IMR-90 (cell line): ENCODE measurements at regions not wholly inside any gene's neighbourhood (a gene's known extent, or its start where the extent isn't known, plus 50 kb on each side); places are given as distances from the start of the nearest gene placed in this dataset.

Experiments
- ATAC-seq: fragments of 200-7000 bp; cut with Tn5 transposase; 2 replicates; pipeline ENCODE4 v1.9.1; 2020; ENCODE audit warnings: low read depth, mild to moderate bottlenecking, moderate library complexity
- BruUV-seq: library from RNA; stranded (reverse); fragments of 400-500 nt; replicated peaks from 2 replicates; lab custom pipeline; 2021; lab: Mats Ljungman, UMichigan
- CTCF ChIA-PET: fragments of 300-600 bp; formaldehyde crosslinking; extraction: SDS; loops from one replicate; lab custom pipeline; 2021; ENCODE audit warnings: antibody characterized with exemption; lab: Yijun Ruan, JAX
- POLR2A ChIA-PET: fragments of 300-600 bp; sonication (Branson Sonifier 250); formaldehyde crosslinking; loops from one replicate; lab custom pipeline; 2022; ENCODE audit warnings: antibody characterized with exemption; ENCODE audit not compliant: unreplicated experiment; lab: Charles Lee
- DNase-seq: peaks from one replicate; pipeline ENCODE4 v3.0.0; 2013
- H2AFZ ChIP-seq: replicated peaks from 2 replicates; pipeline ENCODE3; 2013; ENCODE audit warnings: low read length, mild to moderate bottlenecking; ENCODE audit not compliant: poor library complexity
- H2AK5ac ChIP-seq: 2 replicates; pipeline ENCODE4 v1.6.1; 2013; ENCODE audit warnings: low read depth, low read length, inconsistent platforms
- H2AK9ac ChIP-seq: replicated peaks from 2 replicates; pipeline ENCODE3; 2013; ENCODE audit warnings: mild to moderate bottlenecking, low read depth, low read length, moderate library complexity; ENCODE audit not compliant: poor library complexity
- H2BK120ac ChIP-seq: 2 replicates; pipeline ENCODE4 v1.6.1; 2013; ENCODE audit warnings: low read depth, low read length, inconsistent platforms
- H2BK15ac ChIP-seq: 3 replicates; pipeline ENCODE4 v1.6.1; 2013; ENCODE audit warnings: low read depth, low read length, inconsistent platforms
- H2BK20ac ChIP-seq: 2 replicates; pipeline ENCODE4 v1.6.1; 2013; ENCODE audit warnings: low read depth, mild to moderate bottlenecking, inconsistent platforms, low read length, moderate library complexity
- H2BK5ac ChIP-seq: 2 replicates; pipeline ENCODE4 v1.6.1; 2013; ENCODE audit warnings: mild to moderate bottlenecking, low read depth, low read length, inconsistent platforms; ENCODE audit not compliant: poor library complexity, severe bottlenecking
- H3K14ac ChIP-seq: replicated peaks from 2 replicates; pipeline ENCODE4 v1.6.1; 2013; ENCODE audit warnings: low read depth, low read length, inconsistent platforms
- H3K18ac ChIP-seq: 2 replicates; pipeline ENCODE4 v1.6.1; 2013; ENCODE audit warnings: low read depth, low read length, control low read depth
- H3K23ac ChIP-seq: 2 replicates; pipeline ENCODE4 v1.6.1; 2013; ENCODE audit warnings: low read depth, low read length, inconsistent platforms
- H3K27ac ChIP-seq: 2 replicates; pipeline ENCODE4 v1.5.1; 2013; ENCODE audit warnings: mild to moderate bottlenecking, control low read depth, low read length; ENCODE audit not compliant: insufficient read depth
- H3K27me3 ChIP-seq: 2 replicates; pipeline ENCODE4 v1.6.1; 2013; ENCODE audit warnings: low read length; ENCODE audit not compliant: control insufficient read depth, insufficient read depth
- H3K36me3 ChIP-seq: 2 replicates; pipeline ENCODE4 v1.6.1; 2013; ENCODE audit warnings: low read length, mixed read lengths; ENCODE audit not compliant: control insufficient read depth, insufficient read depth
- H3K4ac ChIP-seq: 2 replicates; pipeline ENCODE4 v1.6.1; 2013; ENCODE audit warnings: low read depth, low read length, inconsistent platforms
- H3K4me1 ChIP-seq: 2 replicates; pipeline ENCODE4 v1.6.1; 2013; ENCODE audit warnings: low read length, mixed read lengths; ENCODE audit not compliant: control insufficient read depth, insufficient read depth
- H3K4me2 ChIP-seq: 2 replicates; pipeline ENCODE4 v1.6.1; 2013; ENCODE audit warnings: low read depth, mild to moderate bottlenecking, control low read depth, low read length, moderate library complexity
- H3K4me3 ChIP-seq: 2 replicates; pipeline ENCODE4 v1.5.1; 2013; ENCODE audit warnings: low read depth, mild to moderate bottlenecking, control low read depth, low read length, moderate library complexity; ENCODE audit not compliant: insufficient read depth
- H3K56ac ChIP-seq: 2 replicates; pipeline ENCODE4 v1.6.1; 2013; ENCODE audit warnings: low read length, inconsistent platforms; ENCODE audit not compliant: insufficient read depth; ENCODE audit errors: extremely low read depth
- H3K79me1 ChIP-seq, 2 experiments: 2 replicates each; pipeline ENCODE4 v1.6.1; 2013; ENCODE audit warnings: low read length in 2 of 2, inconsistent platforms in 1 of 2, low read depth in 1 of 2
- H3K9ac ChIP-seq: 2 replicates; pipeline ENCODE4 v1.6.1; 2013; ENCODE audit warnings: low read depth, low read length, control low read depth
- H3K9me1 ChIP-seq: 2 replicates; pipeline ENCODE4 v1.6.1; 2013; ENCODE audit warnings: low read length, inconsistent platforms; ENCODE audit not compliant: insufficient read depth
- H3K9me3 ChIP-seq: 2 replicates; pipeline ENCODE4 v1.6.1; 2013; ENCODE audit warnings: low read length; ENCODE audit not compliant: control insufficient read depth, insufficient read depth
- H4K20me1 ChIP-seq: 2 replicates; pipeline ENCODE4 v1.6.1; 2013; ENCODE audit warnings: low read length, inconsistent platforms; ENCODE audit not compliant: insufficient read depth
- H4K5ac ChIP-seq: 2 replicates; pipeline ENCODE4 v1.6.1; 2013; ENCODE audit warnings: mild to moderate bottlenecking, low read depth, low read length, control low read depth
- H4K8ac ChIP-seq, 2 experiments: 2 replicates each; pipeline ENCODE4 v1.6.1; 2013; ENCODE audit warnings: low read depth in 2 of 2, low read length in 2 of 2, control low read depth in 1 of 2, inconsistent platforms in 1 of 2
- H4K91ac ChIP-seq: 2 replicates; pipeline ENCODE4 v1.6.1; 2013; ENCODE audit warnings: low read depth, low read length, inconsistent platforms; ENCODE audit not compliant: insufficient read depth
- BHLHE40 ChIP-seq: fragments of 150-350 bp; IDR thresholded peaks from 2 replicates; pipeline ENCODE4 v1.6.1; 2016; ENCODE audit warnings: mild to moderate bottlenecking, low read depth, low read length
- CEBPB ChIP-seq: IDR thresholded peaks from 2 replicates; pipeline ENCODE4 v1.6.1; 2012; ENCODE audit warnings: low read depth, low read length, improper control_type of control experiment
- CHD1 ChIP-seq: IDR thresholded peaks from 2 replicates; pipeline ENCODE4 v1.6.1; 2012; ENCODE audit warnings: low read depth, low read length, improper control_type of control experiment
- MAFK ChIP-seq: IDR thresholded peaks from 2 replicates; pipeline ENCODE4 v1.6.1; 2012; ENCODE audit warnings: low read depth, low read length, improper control_type of control experiment
- MAZ ChIP-seq: IDR thresholded peaks from 2 replicates; pipeline ENCODE4 v1.6.1; 2012; ENCODE audit warnings: low read depth, mild to moderate bottlenecking, low read length, improper control_type of control experiment, moderate library complexity, borderline replicate concordance
- MXI1 ChIP-seq: IDR thresholded peaks from 2 replicates; pipeline ENCODE4 v1.6.1; 2012; ENCODE audit warnings: low read depth, mild to moderate bottlenecking, low read length, moderate library complexity, borderline replicate concordance
- NFE2L2 ChIP-seq: fragments of 150-350 bp; IDR thresholded peaks from 2 replicates; pipeline ENCODE4 v1.6.1; 2016; ENCODE audit warnings: low read depth, mild to moderate bottlenecking, low read length
- POLR2A ChIP-seq: IDR thresholded peaks from 2 replicates; pipeline ENCODE4 v1.6.1; 2012; ENCODE audit warnings: mild to moderate bottlenecking, low read depth, low read length
- RAD21 ChIP-seq: IDR thresholded peaks from 2 replicates; pipeline ENCODE4 v1.6.1; 2012; ENCODE audit warnings: low read length, improper control_type of control experiment
- RCOR1 ChIP-seq: IDR thresholded peaks from 2 replicates; pipeline ENCODE4 v1.6.1; 2012; ENCODE audit warnings: mild to moderate bottlenecking, low read length, improper control_type of control experiment; ENCODE audit not compliant: insufficient replicate concordance
- RFX5 ChIP-seq: IDR thresholded peaks from 2 replicates; pipeline ENCODE4 v1.8.0; 2012; ENCODE audit warnings: low read depth, mild to moderate bottlenecking, low read length, moderate library complexity
- SMC3 ChIP-seq: fragments of 150-350 bp; IDR thresholded peaks from 2 replicates; pipeline ENCODE4 v1.6.1; 2016; ENCODE audit warnings: low read depth, mild to moderate bottlenecking, antibody characterized with exemption, low read length, moderate library complexity
- USF2 ChIP-seq: fragments of 150-350 bp; IDR thresholded peaks from 2 replicates; pipeline ENCODE4 v1.6.1; 2017; ENCODE audit warnings: mild to moderate bottlenecking, antibody characterized with exemption, low read length, low read depth
- WGBS, 2 experiments: methylation state at CpG; one replicate each; pipeline versions ENCODE4 v1.1.5 to v1.1.7; 2013; ENCODE audit warnings: missing lambda C conversion rate in 2 of 2; ENCODE audit not compliant: insufficient read length in 1 of 2; ENCODE audit errors: extremely low coverage in 2 of 2; 5-methylcytosine and 5-hydroxymethylcytosine counted together
- dilution Hi-C: fragments of 300-500 bp; cut with HindIII; formaldehyde crosslinking; loops from one replicate; pipeline ENCODE4 v1.14.3; 2018; ENCODE audit warnings: low sequenced_read_pairs; ENCODE audit not compliant: unreplicated experiment
- in situ Hi-C: fragments of 300-500 bp; cut with MboI; formaldehyde crosslinking; loops from 3 replicates; pipeline ENCODE4 v1.14.3; 2019; ENCODE audit warnings: low sequenced_read_pairs, inconsistent platforms, mixed read lengths
- intact Hi-C: fragments of 100-400 bp; cut with micrococcal nuclease; formaldehyde crosslinking; loops from 2 replicates; pipeline ENCODE4 v1.10.0; 2022
- TF ChIP-seq, protein P1 (sequence below): conservative IDR thresholded peaks from 2 replicates; pipeline ENCODE4 v1.5.1; 2012; ENCODE audit warnings: mild to moderate bottlenecking, low read depth, low read length, improper control_type of control experiment

DNA sequence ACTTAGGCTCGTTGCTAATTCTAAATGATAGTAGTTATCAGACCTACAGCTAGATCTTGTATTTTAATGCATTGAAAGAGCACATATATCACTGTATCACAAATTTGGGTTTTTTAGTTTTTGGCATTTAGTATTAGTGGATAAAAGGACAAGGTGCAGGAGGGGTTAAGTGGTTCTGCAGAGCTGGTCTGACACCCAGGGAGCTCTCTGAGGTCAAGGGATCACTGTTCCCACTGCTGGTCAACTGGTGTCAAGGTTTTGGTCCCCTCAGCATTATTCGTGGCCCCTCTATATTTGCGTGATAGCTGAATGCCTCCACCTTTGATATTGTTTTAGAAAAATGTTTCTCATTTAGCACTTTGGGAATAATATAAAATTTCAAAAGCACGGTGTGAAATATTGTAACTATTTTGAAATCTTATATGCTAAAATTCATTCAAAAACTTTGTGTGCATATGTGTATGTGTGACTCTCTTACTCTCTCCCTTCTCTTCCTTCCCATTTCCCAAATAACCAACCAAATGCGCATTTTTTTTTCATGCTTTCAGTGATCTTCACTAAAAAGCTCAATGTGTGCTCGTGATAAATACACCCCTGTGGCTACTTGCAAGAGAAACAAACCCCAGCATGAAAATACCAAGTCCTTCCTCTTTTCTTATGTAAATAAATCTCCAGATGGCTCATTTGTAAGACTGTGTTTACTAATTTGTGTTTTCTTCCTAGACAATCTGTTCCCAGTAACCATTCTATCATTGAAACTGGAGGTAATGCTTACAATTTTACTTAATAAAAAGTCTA lies 309.2 kb downstream of the FGFR2 start:
- TF ChIP-seq RCOR1 (no peak), NFE2L2 (no peak), CEBPB (no peak), CHD1 (no peak), RAD21 (no peak), MAZ (no peak), POLR2A (no peak), SMC3 (no peak), RFX5 (no peak), BHLHE40 (no peak), MAFK (no peak), USF2 (no peak), MXI1 (no peak)
- TF ChIP-seq, protein P1, sequence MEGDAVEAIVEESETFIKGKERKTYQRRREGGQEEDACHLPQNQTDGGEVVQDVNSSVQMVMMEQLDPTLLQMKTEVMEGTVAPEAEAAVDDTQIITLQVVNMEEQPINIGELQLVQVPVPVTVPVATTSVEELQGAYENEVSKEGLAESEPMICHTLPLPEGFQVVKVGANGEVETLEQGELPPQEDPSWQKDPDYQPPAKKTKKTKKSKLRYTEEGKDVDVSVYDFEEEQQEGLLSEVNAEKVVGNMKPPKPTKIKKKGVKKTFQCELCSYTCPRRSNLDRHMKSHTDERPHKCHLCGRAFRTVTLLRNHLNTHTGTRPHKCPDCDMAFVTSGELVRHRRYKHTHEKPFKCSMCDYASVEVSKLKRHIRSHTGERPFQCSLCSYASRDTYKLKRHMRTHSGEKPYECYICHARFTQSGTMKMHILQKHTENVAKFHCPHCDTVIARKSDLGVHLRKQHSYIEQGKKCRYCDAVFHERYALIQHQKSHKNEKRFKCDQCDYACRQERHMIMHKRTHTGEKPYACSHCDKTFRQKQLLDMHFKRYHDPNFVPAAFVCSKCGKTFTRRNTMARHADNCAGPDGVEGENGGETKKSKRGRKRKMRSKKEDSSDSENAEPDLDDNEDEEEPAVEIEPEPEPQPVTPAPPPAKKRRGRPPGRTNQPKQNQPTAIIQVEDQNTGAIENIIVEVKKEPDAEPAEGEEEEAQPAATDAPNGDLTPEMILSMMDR = no peak
- POLR2A ChIA-PET = no interaction called here

More for the DNA sequence above, 309.2 kb downstream of the FGFR2 start:
- DNase-seq = no peak
- Histone ChIP-seq H4K8ac (no peak overlapping the region), H4K91ac (no peak overlapping the region), H3K79me1 (no peaks in the 10 kb centered on the region), H3K36me3 (no peaks in the 10 kb centered on the region), H3K9me1 (no peaks in the 10 kb centered on the region), H3K4ac (no peak overlapping the region), H3K18ac (no peak overlapping the region), H2BK20ac (no peak overlapping the region), H3K9me3 (peaks cover 30% of the 10 kb centered on the region), H2AFZ (no peak overlapping the region), H2AK9ac (no peak overlapping the region), H2BK5ac (no peak overlapping the region), H4K20me1 (no peaks in the 10 kb centered on the region), H2AK5ac (no peak overlapping the region), H3K9ac (no peak overlapping the region), H3K27ac (no peak overlapping the region), H3K4me3 (no peak overlapping the region), H4K5ac (no peak overlapping the region), H3K23ac (no peak overlapping the region), H3K4me2 (no peak overlapping the region), H3K4me1 (no peaks in the 10 kb centered on the region), H3K27me3 (no peaks in the 10 kb centered on the region), H3K14ac (no peak overlapping the region), H3K56ac (no peak overlapping the region), H2BK120ac (no peak overlapping the region), H2BK15ac (no peak overlapping the region)
- BruUV-seq = no TSS peak
- intact Hi-C loops = no loop called here
- dilution Hi-C loops = no loop called here
- ATAC-seq = no peak
- in situ Hi-C loops = no loop called here
- CTCF ChIA-PET = no interaction called here
- WGBS, 2 experiments = no CpG with 5 or more reads among the region's 6 CpGs
